Endothelial cell of hepatic sinusoid (primary cell): ENCODE measurements at regions not wholly inside any gene's neighbourhood (a gene's known extent, or its start where the extent isn't known, plus 50 kb on each side); places are given as distances from the start of the nearest gene placed in this dataset.

Experiments
- in situ Hi-C: cut with HindIII; loops from 2 replicates; pipeline ENCODE4 v1.10.0; 2017; ENCODE audit warnings: low sequenced_read_pairs

DNA sequence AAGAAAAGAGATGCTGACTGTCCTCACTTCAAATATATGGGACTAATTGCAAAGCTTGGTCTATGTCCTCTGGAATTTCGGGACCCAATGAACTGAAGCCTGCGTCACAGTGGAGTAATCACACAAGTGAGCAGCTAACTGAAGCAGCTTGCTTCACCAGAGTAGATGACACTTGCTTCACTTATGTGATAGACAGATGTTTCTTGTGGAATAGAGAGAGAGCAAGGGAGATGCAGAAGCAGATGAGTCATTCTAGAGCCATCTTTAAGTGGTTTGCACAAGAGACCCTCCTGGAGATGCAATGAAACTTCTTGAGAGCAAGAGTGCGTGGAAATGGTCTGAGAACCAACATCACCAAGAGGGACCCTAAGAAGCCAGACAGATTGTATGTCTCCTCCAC, 1537.1 kb upstream of the FLRT2 start:
- in situ Hi-C loops, result no loop called here

DNA sequence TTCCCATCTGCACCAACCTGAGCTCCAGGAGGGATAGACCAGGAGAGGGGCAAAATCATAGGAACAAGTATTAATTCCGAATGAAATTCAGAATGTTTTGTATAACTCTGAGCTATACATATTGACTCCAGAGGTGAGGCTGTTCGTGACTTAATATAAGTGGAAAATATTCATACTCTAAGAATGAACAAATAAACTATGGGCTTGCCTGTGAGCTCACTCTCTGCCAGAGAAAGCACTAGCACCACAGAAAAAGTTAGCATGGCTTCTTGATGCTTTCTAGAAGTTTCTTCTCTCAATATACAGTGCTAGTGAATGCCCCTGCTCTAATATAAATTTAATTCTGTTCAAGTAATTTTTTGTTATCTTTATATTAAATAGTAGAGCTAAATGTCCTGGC, 1536.4 kb upstream of the FLRT2 start:
- in situ Hi-C loops, result no loop called here

DNA sequence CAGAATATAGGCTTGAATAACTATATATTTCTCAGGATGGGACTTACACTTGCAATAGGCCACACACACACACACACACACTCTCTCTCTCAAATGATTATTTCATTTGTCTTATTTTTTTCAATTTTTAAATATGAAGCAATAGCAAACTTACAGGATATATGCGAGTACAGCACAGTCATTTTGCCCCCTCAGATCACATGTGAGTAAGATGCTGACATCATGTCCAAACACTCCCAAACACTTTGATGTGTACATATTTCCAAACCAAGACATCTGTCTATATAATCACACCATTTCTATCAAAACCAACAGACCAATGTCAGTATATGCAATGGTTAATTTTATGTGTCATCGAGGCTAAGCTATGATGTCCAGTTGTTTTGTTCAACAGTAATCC, 1535.9 kb upstream of the FLRT2 start:
- in situ Hi-C loops, result no loop called here

DNA sequence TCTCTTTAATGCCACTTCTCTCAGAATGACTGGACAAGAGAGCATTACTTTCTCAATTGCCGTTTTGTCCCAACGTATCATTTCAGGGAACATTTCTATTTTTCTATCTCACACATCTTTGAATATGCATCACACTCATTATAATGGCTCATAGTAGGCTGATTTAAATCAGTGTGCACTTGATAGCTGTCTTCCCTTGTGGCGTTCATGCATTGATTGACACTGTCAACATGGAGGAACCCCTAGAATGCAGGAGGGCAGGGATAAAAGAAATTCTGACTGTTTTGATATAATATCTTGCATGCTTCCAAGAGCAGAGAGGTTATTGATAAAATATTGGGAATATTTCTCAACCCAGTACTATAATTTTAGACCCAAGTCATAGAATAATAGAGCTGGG, 1528.9 kb upstream of the FLRT2 start:
- in situ Hi-C loops, result no loop called here

DNA sequence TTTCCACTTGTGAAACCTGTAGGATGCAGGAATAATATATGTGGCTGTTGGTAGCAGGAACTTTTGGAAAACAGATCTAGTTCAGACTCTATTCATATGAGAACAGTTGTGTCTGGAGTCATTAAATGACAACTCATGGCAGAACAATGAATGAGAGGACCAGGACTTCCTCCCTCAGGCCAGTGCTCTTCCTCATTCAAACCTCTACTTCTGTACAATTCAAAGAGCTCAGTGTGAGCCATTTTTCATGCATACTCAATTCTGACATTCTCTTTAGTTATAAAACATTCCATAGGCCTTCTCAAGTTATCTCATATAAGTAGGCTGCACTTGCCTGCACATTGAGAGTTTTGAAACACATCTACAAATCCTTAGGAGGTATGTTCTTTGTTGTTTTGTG, 1526.6 kb upstream of the FLRT2 start:
- in situ Hi-C loops, result no loop called here

DNA sequence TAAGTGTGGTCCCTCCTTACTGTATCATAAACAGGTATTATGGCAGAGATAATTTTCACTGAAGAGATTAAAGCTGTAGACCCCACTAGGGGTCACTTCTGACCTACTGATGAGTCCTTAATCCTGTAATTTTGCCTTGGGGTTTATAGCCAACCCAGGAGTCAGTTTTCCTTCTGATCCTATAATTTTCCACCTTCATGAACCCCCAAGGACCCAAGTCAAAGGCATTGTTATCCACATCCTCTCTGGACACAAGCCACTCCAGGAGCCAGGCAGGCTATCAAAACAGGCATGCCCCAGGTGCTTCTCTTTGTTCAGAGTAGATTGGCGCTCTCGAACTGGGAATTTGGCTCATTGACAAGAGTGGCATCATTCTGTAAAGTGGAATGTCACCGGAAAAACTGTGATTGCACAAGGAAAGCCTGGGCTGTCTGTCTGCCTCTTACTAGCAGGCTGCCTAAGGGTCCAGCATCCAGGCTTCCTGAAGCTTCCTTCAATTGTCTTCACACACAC, 1523.2 kb upstream of the FLRT2 start:
- in situ Hi-C loops, result no loop called here

DNA sequence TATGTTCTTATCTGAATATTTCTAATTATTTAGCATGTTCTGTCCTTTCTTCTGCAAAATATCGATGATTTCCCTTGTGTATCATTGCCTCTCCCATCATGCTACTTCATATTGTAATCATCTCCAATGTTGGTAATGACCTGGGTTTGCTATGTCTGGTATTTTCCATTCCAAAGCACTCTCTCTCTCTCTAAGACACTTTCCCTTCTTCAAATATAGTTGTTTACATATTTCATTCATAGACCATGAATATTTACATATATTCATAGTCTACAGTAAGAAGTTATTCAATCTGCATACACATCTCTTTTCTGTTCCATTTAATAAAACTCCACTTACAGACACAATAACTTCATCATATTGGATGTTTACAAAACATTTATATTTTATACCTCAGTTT, 1516.5 kb upstream of the FLRT2 start:
- in situ Hi-C loops, result no loop called here

DNA sequence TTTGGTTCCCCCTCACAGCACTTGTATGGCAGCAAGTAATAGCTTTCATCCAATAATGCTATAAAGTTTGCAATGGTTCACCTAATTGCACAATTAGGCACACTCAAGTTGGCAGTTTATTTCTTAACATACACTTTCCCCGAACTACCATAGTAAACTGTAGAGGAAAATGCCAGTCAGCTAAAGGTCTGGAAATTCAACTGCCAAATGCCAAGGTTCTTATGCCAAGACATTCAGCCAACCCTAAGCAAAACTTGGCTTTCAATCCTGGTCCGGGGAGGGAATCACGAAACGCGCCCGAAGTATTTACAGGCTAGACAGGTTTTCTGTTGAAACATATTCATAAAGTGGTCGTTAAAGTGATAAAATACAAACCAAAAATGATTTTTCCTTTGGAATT, 1512.4 kb upstream of the FLRT2 start:
- in situ Hi-C loops, result no loop called here

DNA sequence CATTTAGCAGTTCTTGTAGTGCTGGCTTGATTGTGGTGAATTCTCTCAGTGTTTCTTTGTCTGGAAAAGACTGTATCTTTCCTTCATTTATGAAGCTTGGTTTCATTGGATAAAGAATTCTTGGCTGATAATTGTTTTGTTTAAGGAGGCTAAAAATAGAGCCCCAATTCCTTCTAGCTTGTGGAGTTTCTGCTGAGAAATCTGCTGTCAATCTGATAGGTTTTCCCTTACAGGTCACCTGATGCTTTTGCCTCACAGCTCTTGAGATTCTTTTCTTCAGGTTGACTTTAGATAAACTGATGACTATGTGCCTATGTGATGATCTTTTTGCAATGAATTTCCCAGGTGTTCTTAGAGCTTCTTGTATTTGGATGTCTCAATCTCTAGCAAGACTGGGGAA, 1508.5 kb upstream of the FLRT2 start:
- in situ Hi-C loops, result no loop called here

DNA sequence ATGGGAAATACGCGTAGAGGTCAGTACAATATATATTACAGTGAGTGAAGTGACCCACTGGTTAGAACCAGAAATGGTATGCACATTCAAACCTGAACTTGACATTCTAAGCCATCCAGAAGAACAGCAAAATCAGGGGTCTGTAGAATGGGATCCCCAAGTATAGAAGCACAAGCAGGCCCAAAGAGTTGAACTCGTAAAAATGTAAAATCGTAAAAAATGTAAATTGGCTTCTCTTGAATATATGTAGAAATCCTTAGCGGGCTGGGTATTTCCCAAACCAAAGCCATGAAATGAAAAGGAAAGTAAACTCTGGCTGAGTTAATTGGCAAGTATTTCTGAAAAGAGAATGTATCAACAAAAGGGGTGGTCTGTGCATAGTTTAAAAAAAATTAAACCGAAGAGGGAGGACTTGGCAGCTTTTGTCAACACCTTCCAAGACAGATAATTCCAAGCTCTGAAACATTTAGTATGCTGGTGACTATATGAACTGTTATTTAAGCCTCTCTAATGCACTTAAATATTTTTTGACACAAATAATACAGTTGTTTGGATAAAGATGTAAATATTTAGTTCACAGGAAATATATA, 1505.6 kb upstream of the FLRT2 start:
- in situ Hi-C loops, result no loop called here

DNA sequence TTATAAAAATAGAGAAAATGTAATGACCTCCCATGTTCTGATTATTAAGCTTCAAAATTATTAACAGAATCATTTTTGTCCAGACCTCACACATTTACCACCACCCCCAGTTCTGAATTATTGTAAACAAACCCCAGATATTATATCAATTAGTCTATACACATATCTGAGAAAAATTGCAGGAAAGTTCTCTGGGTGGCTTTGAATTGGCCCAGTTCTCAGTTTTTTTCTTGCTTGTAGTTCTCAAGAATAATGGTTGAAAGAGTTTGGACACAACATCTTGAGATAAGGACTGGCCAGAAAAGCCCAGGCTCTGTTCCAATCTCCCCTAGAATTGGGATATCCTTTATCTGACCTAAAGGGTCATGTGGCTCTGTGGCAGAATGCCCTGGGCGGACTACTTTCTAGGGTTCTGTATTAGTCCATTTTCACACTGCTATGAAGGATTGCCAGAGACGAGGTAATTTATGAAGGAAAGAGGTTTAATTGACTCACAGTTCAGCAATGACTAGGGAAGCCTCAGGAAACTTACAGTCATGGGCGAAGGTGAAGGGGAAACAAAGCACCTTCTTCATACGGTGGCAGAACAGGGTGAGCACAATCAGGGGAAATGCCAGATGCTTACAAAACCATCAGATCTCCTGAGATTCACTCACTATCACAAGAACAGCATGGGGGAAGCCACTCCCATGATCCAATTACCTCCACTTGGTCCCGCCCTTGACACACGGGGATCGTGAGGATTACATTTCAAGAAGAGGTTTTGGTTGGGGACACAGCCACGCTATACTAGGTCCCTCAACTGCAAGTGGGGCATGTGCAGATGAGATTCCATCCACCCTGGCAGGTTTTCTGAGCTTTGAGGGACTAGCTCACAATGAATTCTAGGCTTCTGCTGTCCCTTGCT, 1504.6 kb upstream of the FLRT2 start:
- in situ Hi-C loops, result no loop called here

DNA sequence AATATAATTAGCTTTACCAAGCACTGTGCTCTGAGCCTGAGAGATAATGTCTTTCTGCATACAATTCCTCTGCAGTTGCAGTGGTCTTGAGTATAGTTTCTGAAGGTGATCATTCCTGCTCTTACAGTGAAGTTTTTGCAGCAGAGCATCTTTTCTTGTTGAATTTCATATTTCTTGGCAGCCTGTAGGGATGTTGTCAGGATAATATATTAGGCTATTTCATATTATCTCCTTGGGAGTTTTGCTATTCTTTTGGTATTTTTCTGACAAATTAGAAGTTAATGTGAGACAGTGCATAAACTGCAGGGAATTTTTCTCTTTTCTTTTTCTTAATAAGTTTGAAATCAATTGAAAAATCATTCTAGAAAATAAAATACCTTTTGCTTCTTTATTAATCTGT, 1502.6 kb upstream of the FLRT2 start:
- in situ Hi-C loops, result no loop called here

DNA sequence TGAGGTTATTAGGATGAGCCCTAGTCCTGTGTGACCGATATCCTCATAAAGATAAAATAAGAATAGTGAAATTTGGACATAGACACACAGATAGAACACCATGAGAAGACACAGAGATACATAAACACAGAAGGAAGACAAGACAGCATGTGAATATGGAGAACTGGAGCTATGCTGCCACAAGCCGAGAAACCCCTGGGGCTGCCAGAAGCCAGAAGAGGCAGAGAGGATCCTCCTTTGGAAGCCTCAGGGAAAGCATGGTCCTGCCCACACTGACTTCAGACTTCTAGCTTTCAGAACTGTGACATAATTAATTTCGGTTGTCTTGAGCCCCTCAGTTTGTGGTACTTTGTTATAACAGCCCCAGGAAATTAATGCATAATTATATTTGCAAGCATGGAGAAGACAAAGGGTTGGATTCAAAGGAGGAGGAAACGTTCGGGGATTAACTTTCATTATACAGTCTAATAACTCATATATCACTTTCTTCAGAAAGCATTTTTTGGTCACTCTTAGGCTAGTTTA, 1501.8 kb upstream of the FLRT2 start:
- in situ Hi-C loops, result no loop called here

DNA sequence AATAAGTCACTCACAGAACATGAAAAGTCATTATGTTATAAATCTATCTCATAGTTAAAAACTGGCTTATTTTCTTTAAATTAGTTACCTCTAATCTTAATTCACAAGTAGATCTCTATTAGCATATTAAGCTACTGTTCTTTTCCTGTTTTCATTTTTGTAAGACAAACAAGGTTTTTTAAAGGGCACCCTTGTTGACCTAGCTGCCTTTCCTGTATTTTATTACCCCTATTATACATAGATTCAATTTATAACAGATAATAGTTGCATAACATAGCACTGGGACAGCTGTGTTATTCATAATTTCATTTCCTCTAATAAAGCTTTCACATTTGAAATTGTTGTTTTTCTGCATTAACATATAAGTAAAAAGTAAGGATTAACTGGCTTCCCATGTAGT, 1500.7 kb upstream of the FLRT2 start:
- in situ Hi-C loops, result no loop called here

DNA sequence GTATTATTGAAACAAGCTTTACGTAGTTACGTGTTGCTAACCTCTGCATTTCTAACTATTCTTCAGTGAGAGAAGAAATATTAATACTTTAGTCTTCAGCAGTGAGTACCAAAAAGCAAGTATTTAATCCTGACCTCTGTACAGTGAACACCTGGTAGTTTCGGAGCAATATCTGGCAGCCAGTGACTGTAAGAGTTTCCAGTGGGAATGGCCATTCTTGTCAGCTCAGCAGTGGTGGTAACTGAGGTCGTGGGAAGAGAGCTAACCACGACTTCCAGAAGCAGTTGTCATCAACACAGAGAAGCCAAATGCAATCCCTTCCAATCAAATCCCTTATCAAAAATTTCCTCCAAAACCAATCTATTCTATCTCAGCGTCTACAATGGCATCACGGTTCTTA, 1500.2 kb upstream of the FLRT2 start:
- in situ Hi-C loops, result no loop called here

DNA sequence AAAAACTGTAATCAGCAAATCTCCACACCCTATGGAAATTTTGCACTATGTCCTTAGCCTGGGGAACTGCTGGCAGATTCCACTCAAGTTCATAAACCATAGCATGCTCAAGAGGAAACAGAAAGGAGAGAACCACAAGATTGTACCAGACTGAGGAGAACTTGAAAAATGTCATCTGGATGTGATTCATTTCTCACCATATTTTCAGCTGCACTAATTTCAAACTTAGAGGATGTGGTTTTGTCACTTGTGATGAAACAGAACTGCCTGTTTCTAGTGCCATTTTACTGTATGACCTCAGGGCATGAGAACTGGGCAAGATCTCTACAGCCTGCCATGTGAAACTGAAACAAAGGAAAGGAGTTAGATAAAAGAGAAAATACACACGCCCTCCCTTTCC, 1493.1 kb upstream of the FLRT2 start:
- in situ Hi-C loops, result no loop called here

DNA sequence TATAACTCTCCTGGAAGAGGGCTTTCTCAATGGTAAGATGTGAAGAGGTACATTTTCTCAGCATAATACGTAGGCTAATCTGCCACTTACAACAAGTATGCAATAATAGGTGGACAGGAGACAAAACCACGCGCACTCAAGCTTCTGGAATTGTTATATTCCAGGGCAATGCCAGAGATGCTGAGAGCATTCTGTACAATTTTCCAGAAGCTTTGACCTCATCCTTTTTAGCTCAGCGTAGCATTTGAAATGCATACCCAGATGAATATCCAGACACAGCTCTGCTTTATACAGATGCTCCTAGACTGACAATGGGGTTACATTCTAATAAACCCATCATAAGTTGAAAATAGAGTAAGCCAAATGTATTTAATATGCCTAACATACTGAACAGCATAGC, 1492.4 kb upstream of the FLRT2 start:
- in situ Hi-C loops, result no loop called here

DNA sequence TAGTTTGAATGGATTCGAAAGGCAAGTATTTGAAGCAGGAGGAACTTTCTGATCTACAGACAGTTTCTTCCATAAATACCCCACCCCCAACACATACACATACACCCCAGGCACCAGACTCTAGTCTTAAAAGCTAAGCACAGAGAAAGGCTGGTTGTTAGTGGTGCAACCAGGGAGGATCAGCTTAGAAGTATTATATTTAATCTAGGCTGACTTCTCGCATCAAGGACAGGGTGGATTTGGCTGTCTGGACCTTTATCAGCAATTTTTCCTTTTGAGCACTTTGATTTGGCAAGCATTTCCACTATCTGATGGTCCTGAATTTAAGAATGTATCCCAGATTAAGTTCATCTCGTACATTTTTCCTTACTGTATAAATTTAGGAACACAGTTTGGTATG, 1489.8 kb upstream of the FLRT2 start:
- in situ Hi-C loops, result no loop called here

DNA sequence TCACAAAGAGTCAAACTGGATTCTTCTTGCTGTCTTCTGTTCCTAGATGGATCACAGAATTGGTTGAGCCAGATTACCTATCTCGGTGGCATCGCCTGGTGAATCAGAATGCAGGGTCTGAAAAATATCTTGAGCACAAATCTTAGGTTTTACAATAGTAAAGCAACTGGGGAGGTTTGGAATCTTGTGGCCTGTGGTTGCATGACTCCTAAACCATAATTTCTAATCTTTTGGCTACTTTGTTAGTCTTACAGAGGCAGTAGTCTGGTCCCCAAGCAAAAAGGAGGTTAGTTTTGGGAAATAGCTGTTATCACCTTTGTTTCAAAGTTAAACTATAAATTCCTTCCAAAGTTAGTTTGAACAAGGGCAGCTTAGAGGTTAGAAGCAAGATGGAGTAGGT, 1488.5 kb upstream of the FLRT2 start:
- in situ Hi-C loops, result no loop called here

DNA sequence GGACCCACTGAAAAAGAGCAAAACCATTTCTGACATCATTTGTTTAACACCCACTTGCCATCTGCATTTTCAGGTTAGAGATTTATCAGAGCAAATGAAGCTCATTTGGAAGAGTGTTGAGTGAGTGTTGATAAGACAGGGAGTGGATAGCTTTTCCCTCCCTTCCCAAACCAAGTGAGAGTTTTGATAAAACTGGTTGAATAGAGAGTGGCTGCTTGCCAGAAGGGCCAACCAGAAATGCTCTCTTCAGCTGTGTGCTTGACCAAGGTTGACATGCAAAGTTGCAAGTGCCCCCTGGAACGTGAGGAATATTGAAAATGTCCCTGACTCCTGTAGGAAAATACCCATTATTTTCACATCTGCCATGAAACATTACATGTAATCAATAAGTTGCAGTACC, 1487.0 kb upstream of the FLRT2 start:
- in situ Hi-C loops, result no loop called here

DNA sequence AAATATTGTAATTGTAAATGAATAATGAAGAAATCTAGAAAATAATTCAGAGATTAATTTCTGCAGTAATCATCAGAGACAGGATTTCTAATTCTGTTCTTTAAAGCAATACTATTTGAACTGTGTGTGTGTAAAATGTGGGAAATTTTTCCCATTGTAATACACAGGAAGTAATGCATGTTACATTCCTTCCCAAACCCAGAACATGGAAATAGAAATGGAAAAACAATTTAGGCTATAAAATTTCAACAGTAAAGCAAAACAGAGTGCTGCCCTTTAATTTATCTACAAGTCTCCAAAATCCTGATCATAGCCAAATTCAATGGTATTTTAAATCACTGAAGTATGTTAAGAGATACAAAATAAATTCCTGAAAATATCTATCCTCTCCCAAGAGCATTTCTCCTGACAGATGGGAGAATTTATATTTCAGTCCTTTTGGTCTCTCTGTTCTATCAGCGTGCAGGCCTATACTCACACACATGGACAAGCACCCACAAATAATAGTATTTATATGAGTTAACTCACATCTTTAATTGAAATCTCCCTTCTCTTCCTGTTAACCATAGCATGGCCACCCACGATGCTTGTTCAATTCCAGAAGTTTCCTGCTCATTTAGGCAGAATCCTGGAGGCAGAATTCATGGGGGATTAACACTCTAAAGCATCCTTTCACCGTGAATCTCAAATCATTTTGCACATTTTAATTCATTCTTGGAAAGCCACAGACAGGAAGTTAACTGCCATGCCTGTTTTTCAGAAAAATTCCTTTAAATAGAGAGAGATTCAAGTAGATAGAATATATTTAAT, 1465.4 kb upstream of the FLRT2 start:
- in situ Hi-C loops, result no loop called here
